Sigmoid colon (tissue), 6 donors: ENCODE measurements at regions not wholly inside any gene's neighbourhood (a gene's known extent, or its start where the extent isn't known, plus 50 kb on each side); places are given as distances from the start of the nearest gene placed in this dataset.

ENCODE experiments used
- DNase-seq: peaks from one replicate; pipeline ENCODE4 v3.0.0-alpha.2; 2019
- H3K27ac ChIP-seq, 4 donors: fragments of 200-600 bp; sonication (generic); one replicate each; pipeline ENCODE4 v1.5.1; 2016 to 2019; ENCODE audit warnings: mild to moderate bottlenecking in 1 of 4
- H3K27me3 ChIP-seq, 3 donors: fragments of 200-600 bp; sonication (generic); one replicate each; pipeline ENCODE4 v1.5.1; 2019; ENCODE audit warnings: mild to moderate bottlenecking in 1 of 3
- H3K36me3 ChIP-seq, 4 donors: fragments of 200-600 bp; sonication (generic); one replicate each; pipeline ENCODE4 v1.5.1; 2016 to 2019
- H3K4me1 ChIP-seq, 4 donors: fragments of 200-600 bp; sonication (generic); one replicate each; pipeline ENCODE4 v1.5.1; 2017 to 2019
- H3K4me3 ChIP-seq, 4 donors: fragments of 200-600 bp; sonication (generic); one replicate each; pipeline ENCODE4 v1.5.1; 2017 to 2019; ENCODE audit warnings: mild to moderate bottlenecking in 2 of 4, moderate library complexity in 1 of 4
- H3K9me3 ChIP-seq, 4 donors: fragments of 200-600 bp in 3 of 4; sonication (generic) in 3 of 4; one replicate each; pipeline versions ENCODE4 v1.5.1 to v1.6.1; 2013 to 2019
- CTCF ChIP-seq, 4 experiments: fragments of 450-650 bp in 3 of 4; fragments of 200-600 bp in 1 of 4; IDR thresholded peaks; one replicate each; pipeline ENCODE4 v1.5.1; 2016 to 2019; ENCODE audit warnings: antibody characterized with exemption in 4 of 4, mild to moderate bottlenecking in 3 of 4, moderate library complexity in 2 of 4
- EP300 ChIP-seq, 4 donors: sonication (generic); formaldehyde crosslinking; IDR thresholded peaks; one replicate each; pipeline ENCODE4 v1.6.1; 2017; ENCODE audit warnings: antibody characterized with exemption in 4 of 4
- POLR2A ChIP-seq, 2 donors: fragments of 450-650 bp; IDR thresholded peaks; one replicate each; pipeline ENCODE4 v1.6.1; 2016; ENCODE audit warnings: antibody characterized with exemption in 2 of 2, mild to moderate bottlenecking in 2 of 2, moderate library complexity in 2 of 2
- POLR2AphosphoS5 ChIP-seq, 4 donors: sonication (generic); formaldehyde crosslinking; IDR thresholded peaks; one replicate each; pipeline ENCODE4 v1.6.1; 2017; ENCODE audit warnings: antibody characterized with exemption in 4 of 4
- WGBS, 2 donors: extraction: QIAGEN DNeasy Blood & Tissue Kit; methylation state at CpG; one replicate each; pipeline ENCODE4 v1.1.7; 2013; 5-methylcytosine and 5-hydroxymethylcytosine counted together
- intact Hi-C: fragments of 100-400 bp; cut with DNase I; formaldehyde crosslinking; loops from one replicate; pipeline ENCODE4 v1.15.1; 2023
- donor health status: healthy with polysubstance abuse.
- donor health status: healthy.

- intact Hi-C loops, result no loop called here
- Histone ChIP-seq H3K4me3 (no peak overlapping the region), H3K9me3 (no peaks in the 10 kb centered on the region), H3K27ac (no peak overlapping the region), H3K36me3 (no peaks in the 10 kb centered on the region), H3K27me3 (no peaks in the 10 kb centered on the region), H3K4me1 (no peaks in the 10 kb centered on the region)
- 95 to 97% methylated on average over 2 of the region's 2 CpGs for WGBS, 2 donors
- TF ChIP-seq EP300 (IDR thresholded peaks at IDR 0.05) (no peak), CTCF (IDR thresholded peaks at IDR 0.05) (no peak), POLR2A (IDR thresholded peaks at IDR 0.05) (no peak), POLR2AphosphoS5 (IDR thresholded peaks at IDR 0.05) (no peak)
- DNase-seq, result no peak
These were observed 125.6 kb upstream of the STXBP5 start for GRCh38 chr6:147078602-147079001.

- no peak for TF ChIP-seq POLR2AphosphoS5 (IDR thresholded peaks at IDR 0.05)
- no peak for TF ChIP-seq CTCF (IDR thresholded peaks at IDR 0.05)
- TF ChIP-seq EP300 (IDR thresholded peaks at IDR 0.05), result no peak
- no peak for TF ChIP-seq POLR2A (IDR thresholded peaks at IDR 0.05)
- WGBS, 2 donors, result 84 to 96% methylated on average over 4 of the region's 4 CpGs
- Histone ChIP-seq H3K4me3 (no peak overlapping the region), H3K27me3 (no peaks in the 10 kb centered on the region), H3K9me3 (no peaks in the 10 kb centered on the region), H3K4me1 (no peaks in the 10 kb centered on the region), H3K36me3 (no peaks in the 10 kb centered on the region), H3K27ac (no peak overlapping the region)
- DNase-seq, result no peak
- intact Hi-C loops, result no loop called here
These were observed 124.0 kb upstream of the STXBP5 start for GRCh38 chr6:147080225-147080624.

GRCh38 chr6:147081076-147081609, 123.1 kb upstream of the STXBP5 start:
- H3K36me3 ChIP-seq, result no peaks in the 10 kb centered on the region
- no peaks in the 10 kb centered on the region for H3K9me3 ChIP-seq
- intact Hi-C loops, result no loop called here
- DNase-seq, result no peak
- TF ChIP-seq CTCF (IDR thresholded peaks at IDR 0.05) (no peak), EP300 (IDR thresholded peaks at IDR 0.05) (no peak), POLR2AphosphoS5 (IDR thresholded peaks at IDR 0.05) (no peak), POLR2A (IDR thresholded peaks at IDR 0.05) (no peak)
- H3K4me3 ChIP-seq, result no peak overlapping the region
- WGBS, 2 donors, result 19 to 64% methylated on average over 3 of the region's 3 CpGs
- H3K4me1 ChIP-seq, result no peaks in the 10 kb centered on the region
- no peak overlapping the region for H3K27ac ChIP-seq
- no peaks in the 10 kb centered on the region for H3K27me3 ChIP-seq

GRCh38 chr6:147087641-147088040, 116.6 kb upstream of the STXBP5 start:
- intact Hi-C loops, result no loop called here
- Histone ChIP-seq H3K27ac (no peak overlapping the region), H3K27me3 (no peaks in the 10 kb centered on the region), H3K4me3 (no peak overlapping the region), H3K4me1 (no peaks in the 10 kb centered on the region), H3K36me3 (no peaks in the 10 kb centered on the region), H3K9me3 (no peaks in the 10 kb centered on the region)
- TF ChIP-seq EP300 (IDR thresholded peaks at IDR 0.05), result no peak
- no peak for TF ChIP-seq POLR2A (IDR thresholded peaks at IDR 0.05)
- TF ChIP-seq CTCF (IDR thresholded peaks at IDR 0.05), result no peak
- no peak for TF ChIP-seq POLR2AphosphoS5 (IDR thresholded peaks at IDR 0.05)
- no peak for DNase-seq

- WGBS, 2 donors, result 93 to 96% methylated on average over 1 of the region's 1 CpG
- H3K36me3 ChIP-seq, result no peaks in the 10 kb centered on the region
- H3K4me1 ChIP-seq, result no peaks in the 10 kb centered on the region
- no peak overlapping the region for H3K27ac ChIP-seq
- TF ChIP-seq POLR2AphosphoS5 (IDR thresholded peaks at IDR 0.05) (no peak), EP300 (IDR thresholded peaks at IDR 0.05) (no peak), POLR2A (IDR thresholded peaks at IDR 0.05) (no peak), CTCF (IDR thresholded peaks at IDR 0.05) (no peak)
- no peaks in the 10 kb centered on the region for H3K9me3 ChIP-seq
- intact Hi-C loops, result no loop called here
- DNase-seq, result no peak
- no peaks in the 10 kb centered on the region for H3K27me3 ChIP-seq
- H3K4me3 ChIP-seq, result no peak overlapping the region
These were observed 115.4 kb upstream of the STXBP5 start for GRCh38 chr6:147088861-147089260.
